Iris pigment epithelial cell (primary cell): ENCODE measurements at regions not wholly inside any gene's neighbourhood (a gene's known extent, or its start where the extent isn't known, plus 50 kb on each side); places are given as distances from the start of the nearest gene placed in this dataset.

ENCODE experiments used
- DNase-seq: peaks from one replicate; pipeline ENCODE4 v3.0.0-alpha.2; 2011; ENCODE audit warnings: low read depth

DNA sequence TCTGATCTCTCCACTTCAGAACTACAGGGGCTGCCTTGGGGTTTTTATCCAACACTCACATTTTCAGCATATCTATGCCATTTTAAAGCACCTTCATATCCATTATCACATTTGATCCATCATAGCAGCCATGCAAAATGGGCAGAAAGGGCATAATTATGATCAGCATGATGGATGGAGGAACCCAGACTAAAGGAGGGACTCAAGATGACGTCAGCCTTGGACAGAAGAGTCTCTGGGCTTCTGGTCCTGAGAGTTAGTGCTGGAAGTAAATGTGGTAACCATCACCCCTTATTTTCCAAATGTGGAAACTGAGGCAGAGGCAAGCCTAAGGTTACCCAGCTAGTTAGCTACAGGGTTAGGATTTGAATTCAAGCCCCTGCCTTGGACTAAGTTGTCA is 273.1 kb downstream of the DRD1 start:
- no peak for DNase-seq

GRCh38 chr5:175168882-175169507 is 275.0 kb downstream of the DRD1 start:
- DNase-seq = no peak

DNA sequence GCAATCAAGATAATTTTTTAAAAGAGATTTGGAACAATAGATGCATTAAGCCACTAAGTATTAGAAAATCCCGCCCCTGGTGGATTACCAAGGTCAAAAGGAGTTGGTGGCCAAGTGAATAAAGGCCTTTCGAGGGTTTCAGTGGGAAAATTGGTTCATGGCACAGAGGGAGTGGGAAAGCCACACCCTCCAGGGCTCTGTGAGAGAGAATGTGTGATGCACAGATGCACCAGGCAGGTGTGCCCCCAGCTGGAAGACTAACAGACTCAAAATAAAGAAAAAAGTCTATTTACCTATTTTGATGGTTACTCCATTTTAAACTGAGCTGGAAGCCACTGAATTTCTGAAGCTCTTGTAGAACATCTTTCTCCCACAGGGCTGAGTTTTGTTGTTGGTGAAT is 278.0 kb downstream of the DRD1 start:
- no peak for DNase-seq

DNA sequence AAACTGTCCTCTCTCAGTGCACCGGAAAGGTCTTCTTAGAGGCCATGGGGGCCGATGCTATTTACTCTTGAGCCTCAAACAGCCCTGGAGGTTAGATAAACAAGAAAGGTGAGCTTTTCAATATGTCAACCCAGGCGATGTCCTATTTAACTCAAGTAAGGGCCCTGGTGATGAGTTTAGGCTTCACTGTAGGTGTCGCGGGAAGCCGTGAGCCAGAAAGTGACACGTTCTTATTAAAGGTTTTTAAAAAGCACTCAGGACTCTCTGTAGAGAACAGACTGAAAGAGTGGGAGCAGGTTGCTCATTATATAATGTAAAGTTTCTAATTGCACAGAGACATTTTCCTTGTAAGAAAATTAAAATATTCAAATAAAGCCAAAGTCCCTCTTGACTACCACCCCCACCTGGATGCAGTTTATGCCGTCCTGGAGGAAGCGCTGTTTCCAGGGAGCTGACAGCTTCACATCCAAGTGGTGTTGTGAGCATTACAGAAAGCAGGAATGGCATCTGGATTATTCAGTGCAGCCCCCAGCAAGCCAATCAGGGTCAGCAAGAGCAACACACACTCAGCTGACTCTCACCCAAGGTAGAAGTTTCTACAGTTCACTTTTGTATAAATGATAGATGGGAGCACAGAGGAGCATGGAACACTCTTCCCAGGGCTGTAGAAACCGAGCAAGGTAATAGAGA is 280.3 kb downstream of the DRD1 start:
- no peak for DNase-seq

DNA sequence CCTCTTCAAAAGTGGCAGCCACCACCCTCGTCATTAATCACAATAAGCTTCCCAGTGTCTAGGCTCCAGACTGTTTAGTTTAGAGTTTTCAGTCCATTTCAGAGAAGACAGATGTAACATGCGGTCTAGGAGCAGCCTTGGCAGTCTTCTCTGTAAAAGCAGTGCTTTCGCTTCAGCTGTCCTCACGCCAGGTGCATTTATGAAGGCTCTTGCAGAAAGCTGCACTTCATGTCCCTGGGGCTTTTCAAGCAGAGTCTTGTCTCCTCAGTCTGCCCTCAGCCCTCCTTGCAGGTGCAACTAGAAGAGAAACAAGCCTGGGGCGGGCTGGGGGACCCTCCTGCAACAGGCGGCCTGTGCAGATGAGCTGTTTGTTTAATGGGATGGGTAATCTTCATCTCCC is 281.9 kb downstream of the DRD1 start:
- no peak for DNase-seq

DNA sequence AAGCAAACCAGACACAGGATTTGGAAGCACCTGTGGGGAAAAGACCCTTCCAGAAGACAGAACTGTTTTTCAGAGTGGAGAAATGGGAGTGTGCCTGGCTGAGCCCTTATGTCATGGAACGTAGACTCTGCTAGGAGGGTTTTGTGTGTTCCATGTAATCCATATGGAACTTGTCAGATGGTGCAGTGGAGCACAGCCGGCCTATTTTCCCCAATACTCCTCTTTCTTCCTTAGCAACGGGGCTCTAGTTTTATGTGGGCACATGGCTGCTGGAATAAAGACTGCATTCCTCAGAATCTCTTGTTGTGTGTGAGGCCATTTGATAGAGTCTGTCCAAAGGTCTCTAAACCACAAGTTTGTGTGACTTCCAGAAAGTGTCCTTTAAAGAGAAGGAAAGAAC is 284.0 kb downstream of the DRD1 start:
- no peak for DNase-seq

DNA sequence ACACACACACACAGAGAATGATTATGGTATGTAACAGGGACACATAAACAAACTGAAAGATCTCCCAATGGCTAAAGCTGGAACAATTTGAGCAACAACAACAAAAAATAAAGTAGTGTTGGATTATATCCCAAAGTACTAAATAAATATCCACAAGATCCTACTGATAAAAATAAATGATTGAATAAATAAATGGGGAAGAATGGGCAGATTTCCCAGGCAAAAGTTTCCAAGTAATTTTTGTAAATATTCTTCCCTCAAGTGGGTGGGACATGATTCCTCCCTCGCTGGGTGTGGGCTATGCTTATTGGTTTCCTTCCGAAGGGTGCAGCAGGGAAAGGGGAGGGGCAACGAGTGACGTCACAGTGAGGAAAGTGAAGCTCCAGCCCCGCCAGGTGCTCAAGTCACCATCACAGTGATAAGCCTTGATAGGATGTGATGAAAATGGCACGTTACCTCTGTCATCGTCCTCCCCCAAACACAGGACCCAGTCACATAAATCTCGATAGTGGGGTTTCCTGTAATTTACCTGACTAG is 295.3 kb downstream of the DRD1 start:
- no peak for DNase-seq

- no peak for DNase-seq
Measured at GRCh38 chr5:175146733-175147132, 297.2 kb downstream of the DRD1 start.

GRCh38 chr5:175141421-175141820 is 302.6 kb downstream of the DRD1 start:
- DNase-seq = no peak

- DNase-seq = no peak
Measured at GRCh38 chr5:175133185-175133584, 310.8 kb downstream of the DRD1 start.

GRCh38 chr5:175131432-175131831 is 312.6 kb downstream of the DRD1 start:
- DNase-seq = no peak

DNA sequence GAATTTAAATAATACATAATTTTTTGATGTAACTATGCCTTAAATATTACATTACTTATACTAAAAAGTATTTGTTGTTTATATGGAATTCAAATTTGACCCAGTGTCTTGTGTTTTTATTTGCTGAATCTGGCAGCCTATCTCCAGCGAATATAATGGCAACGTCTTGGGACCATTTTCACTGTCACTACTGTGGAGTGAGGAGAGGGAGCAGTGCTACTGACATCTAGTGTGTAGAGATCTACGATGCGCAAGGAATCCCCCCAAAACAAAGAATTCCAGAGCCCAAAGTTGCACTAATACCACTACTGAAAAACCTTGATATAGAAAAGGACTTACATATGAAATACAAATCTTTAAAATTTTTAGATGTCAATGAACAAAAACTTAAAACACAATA is 314.4 kb downstream of the DRD1 start:
- DNase-seq = no peak

DNA sequence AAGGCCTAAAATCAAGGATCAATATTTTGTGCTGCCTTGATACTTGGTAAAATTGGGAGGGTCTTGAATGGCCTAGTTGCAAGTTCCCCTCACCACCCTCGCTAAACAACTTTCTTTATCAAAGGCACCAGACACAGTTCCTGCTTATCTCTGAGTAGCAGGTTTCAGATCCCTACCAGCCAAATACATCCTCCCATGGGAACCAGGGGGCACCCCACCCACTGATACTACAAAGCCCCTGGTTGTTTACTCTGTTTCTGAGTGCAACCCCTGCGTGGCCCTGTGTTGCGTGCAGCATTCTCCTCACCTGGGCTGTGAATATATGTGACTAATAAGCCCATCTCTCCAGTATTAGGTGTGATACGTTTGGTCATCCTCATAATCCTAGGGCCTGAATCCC is 314.9 kb downstream of the DRD1 start:
- DNase-seq = no peak

- DNase-seq = no peak
Measured at GRCh38 chr5:175124821-175125220, 319.2 kb downstream of the DRD1 start.

GRCh38 chr5:175124251-175124813 is 319.6 kb downstream of the DRD1 start:
- no peak for DNase-seq

DNA sequence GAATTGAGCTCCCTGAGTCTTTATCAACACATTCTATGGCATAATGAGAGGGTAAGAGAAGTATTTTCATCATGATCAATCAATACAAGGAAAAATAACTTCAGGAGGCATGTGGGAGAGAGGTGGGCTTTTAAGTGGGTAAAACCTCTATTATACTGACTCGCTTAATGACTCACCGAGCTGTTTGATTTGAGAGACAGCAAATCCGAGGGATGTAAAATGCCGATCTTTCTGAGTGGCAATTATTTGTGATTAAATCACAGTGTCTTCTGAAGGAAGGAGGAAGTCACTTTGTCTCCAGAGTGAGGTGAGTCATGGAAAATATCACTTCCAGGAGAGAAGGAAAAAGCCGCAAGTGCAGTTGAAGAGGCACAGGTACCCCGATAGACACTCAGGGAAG is 320.4 kb downstream of the DRD1 start:
- no peak for DNase-seq

- DNase-seq = no peak
Measured at GRCh38 chr5:175121457-175121856, 322.5 kb downstream of the DRD1 start.

DNA sequence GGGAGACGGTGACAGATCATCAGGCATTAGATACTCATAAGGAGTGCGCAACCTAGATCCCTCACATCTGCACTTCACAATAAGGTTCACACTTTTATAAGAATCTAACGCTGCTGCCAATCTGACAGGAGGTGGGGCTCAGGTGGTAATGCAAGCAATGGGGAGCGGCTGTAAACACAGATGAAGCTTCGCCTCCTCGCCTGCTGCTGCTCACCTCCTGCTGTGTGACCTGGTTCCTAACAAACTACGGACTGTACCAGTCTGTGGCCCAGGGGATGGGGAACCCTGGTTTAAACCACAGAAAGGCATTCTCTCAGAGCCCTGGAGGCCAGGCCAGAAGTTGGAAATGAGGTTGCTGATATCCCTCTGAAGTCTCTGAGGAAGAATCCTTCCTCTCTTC is 323.6 kb downstream of the DRD1 start:
- DNase-seq = no peak

DNA sequence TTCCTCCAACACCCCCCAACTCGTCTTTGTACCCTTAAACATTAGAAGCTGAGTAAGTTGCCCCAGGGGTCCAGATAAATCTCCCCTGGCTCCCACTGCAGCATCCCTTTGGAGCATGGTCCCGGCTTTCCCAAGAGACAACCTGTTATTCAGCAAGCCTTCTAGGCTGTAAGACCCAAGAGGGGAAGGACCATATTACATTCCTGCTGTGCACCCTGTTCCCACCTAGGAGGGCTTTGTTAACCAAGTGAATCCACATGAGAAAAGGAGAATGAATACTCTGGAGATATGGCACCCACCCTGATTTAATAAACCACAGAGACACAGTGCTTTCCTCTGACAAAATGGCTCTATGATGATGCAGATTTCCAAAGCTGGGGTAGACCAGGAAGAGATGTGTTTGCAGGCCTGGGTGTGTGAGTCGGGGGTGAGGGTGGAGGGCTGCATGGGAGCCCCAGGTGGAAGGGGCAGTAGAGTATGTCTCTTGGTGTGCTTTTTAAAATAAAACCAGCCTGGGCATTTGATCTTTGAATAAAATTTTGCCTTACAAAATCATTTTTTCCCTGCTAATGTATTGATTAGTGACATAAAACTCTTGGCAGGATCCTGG is 325.2 kb downstream of the DRD1 start:
- no peak for DNase-seq

DNA sequence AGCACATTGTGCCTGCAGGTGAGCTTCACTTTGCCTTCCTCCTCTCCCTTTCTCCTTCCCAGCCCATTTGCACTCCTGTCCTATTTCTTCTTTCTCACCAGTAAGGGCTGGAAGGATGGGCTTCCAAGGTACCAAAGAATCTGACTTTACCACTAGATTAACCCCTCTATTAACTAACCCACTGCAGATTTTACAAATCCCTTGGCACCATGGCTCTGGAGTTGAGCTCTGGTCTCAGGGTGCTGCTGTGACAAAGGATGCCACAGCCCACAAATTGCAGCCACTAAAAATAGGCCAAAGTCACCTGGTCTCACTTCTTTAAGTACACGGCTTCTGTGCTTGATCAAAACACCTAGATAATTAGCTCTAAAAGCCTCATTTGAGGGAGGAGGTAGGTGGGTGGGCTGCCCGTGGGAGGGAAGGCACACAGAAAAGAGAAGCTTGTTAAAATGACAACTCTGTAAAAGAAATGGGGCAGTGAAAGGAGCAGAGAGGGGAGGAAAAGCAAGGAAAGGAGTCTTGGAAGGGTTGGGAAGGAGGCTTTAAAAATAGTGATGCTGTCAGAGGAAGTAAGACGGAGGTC is 327.4 kb downstream of the DRD1 start:
- no peak for DNase-seq

- no peak for DNase-seq
Measured at GRCh38 chr5:175115831-175116230, 328.2 kb downstream of the DRD1 start.

DNA sequence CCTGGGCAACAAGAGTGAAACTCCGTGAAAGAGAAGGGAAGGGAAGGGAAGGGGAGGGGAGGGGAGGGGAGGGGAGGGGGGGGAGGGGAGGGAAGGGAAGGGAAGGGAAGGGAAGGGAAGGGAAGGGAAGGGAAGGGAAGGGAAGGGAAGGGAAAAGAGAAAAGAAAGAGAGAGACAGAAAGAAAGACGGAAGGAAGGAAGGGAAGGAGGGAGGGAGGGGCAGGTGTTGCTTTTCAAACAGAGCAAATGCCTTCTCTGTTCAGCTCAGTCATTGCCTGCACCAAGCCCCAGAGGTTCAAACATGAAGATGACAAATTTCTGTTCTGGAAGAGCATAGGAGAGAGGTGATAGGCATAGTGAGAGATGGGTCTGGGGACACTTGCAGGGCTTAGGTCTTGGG is 330.0 kb downstream of the DRD1 start:
- no peak for DNase-seq
